ENCODE measurements at regions not wholly inside any gene's neighbourhood (a gene's known extent, or its start where the extent isn't known, plus 50 kb on each side); places are given as distances from the start of the nearest gene placed in this dataset.

DNA sequence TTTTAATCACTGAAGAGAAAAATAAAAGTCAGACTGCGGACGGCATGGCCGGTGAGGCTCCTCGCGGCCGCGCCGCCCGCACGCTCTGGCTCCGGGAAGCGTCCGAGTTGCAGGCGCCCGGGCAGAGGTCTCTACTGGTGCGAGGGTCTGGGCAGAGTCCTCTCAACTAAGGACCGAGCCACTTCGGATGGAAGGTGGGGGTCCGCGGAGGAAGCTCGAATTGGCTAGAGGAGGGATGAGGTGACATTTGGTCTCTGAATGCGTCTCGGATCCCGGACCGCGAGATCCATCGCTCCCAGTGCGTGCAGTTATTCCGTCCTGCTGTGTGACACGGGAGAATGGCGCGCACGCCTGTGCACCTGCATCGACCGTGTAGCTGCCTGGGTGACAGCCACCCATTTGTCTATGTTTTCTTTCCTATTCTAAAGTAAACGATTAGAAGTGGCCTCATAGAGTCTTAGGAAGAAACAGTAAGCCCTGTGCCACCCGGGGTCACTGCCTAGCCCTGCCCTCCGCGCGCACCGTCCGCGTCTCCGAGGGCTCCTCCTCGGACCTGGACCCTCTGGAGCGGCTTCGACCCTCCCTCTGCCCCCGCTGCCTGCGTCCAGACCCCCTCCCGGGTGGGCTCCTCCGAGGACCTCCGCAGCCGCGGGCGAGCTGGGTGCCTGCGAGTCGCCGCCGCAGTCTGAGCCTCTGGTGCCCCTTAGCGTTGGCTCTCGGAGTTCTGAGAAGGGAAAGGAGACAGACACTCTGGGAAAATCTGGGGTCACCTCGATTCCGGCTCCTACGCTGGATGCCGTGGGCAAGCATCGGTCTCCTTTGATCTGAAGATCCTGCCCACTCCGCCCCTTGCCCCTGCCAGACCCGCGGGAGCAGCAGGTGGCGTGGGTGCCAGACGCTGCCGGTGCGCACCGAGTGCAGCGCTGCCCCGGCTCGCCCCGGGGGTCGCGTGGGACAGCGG lies 347.4 kb downstream of the LIG4 start:
- TF ChIP-seq CTCF (IDR thresholded peaks at IDR 0.05; ENCODE audit: low read depth, low read length) (no peak), POLR2A (IDR thresholded peaks at IDR 0.05; ENCODE audit: extremely low read depth, insufficient read length) (no peak), MYC (IDR thresholded peaks at IDR 0.05; ENCODE audit: low read depth, low read length) (no peak)
- TF ChIP-seq, protein P1, sequence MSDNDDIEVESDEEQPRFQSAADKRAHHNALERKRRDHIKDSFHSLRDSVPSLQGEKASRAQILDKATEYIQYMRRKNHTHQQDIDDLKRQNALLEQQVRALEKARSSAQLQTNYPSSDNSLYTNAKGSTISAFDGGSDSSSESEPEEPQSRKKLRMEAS (IDR thresholded peaks at IDR 0.05; ENCODE audit: low read depth, low read length) = no peak

Measured in NB4 (cell line).